Breast epithelium (tissue), 4 donors: ENCODE measurements at regions not wholly inside any gene's neighbourhood (a gene's known extent, or its start where the extent isn't known, plus 50 kb on each side); places are given as distances from the start of the nearest gene placed in this dataset.

Experiments
- DNase-seq, 2 donors: peaks; one replicate each; pipeline ENCODE4 v3.0.0-alpha.2; 2019; ENCODE audit warnings: low spot score in 2 of 2
- H3K27ac ChIP-seq, 2 donors: fragments of 200-600 bp; sonication (generic) in 1 of 2; one replicate each; pipeline ENCODE4 v1.5.1; 2016 to 2019; ENCODE audit warnings: mild to moderate bottlenecking in 1 of 2
- H3K27me3 ChIP-seq, 2 donors: fragments of 200-600 bp; sonication (generic) in 1 of 2; one replicate each; pipeline versions ENCODE4 v1.5.1 to v1.6.0; 2017 to 2019; ENCODE audit warnings: control low read depth in 1 of 2, mild to moderate bottlenecking in 1 of 2
- H3K36me3 ChIP-seq: fragments of 200-600 bp; one replicate; pipeline ENCODE4 v1.5.1; 2019
- H3K4me1 ChIP-seq, 2 donors: fragments of 200-600 bp; sonication (generic); one replicate each; pipeline ENCODE4 v1.5.1; 2016 to 2019; ENCODE audit warnings: control low read depth in 1 of 2
- H3K4me3 ChIP-seq, 3 donors: fragments of 200-600 bp; sonication (generic); 1 replicate in 2 of 3; 2 replicates in 1 of 3; pipeline ENCODE4 v1.5.1; 2016 to 2019; ENCODE audit warnings: mild to moderate bottlenecking in 3 of 3, moderate library complexity in 2 of 3
- H3K9me3 ChIP-seq, 2 donors: fragments of 200-600 bp; sonication (generic) in 1 of 2; one replicate each; pipeline ENCODE4 v1.5.1; 2016 to 2019; ENCODE audit warnings: control low read depth in 1 of 2
- CTCF ChIP-seq, 3 donors: fragments of 450-650 bp; IDR thresholded peaks; one replicate each; pipeline ENCODE4 v1.5.1; 2016 to 2017; ENCODE audit warnings: antibody characterized with exemption in 3 of 3, mild to moderate bottlenecking in 3 of 3, moderate library complexity in 3 of 3
- POLR2A ChIP-seq: fragments of 450-650 bp; IDR thresholded peaks from one replicate; pipeline ENCODE4 v1.6.1; 2016; ENCODE audit warnings: antibody characterized with exemption, mild to moderate bottlenecking, moderate library complexity
- POLR2AphosphoS5 ChIP-seq, 3 donors: sonication (generic); formaldehyde crosslinking; IDR thresholded peaks; one replicate each; pipeline ENCODE4 v1.6.1; 2017; ENCODE audit warnings: antibody characterized with exemption in 3 of 3
- intact Hi-C: fragments of 100-400 bp; cut with DNase I; formaldehyde crosslinking; loops from one replicate; pipeline ENCODE4 v1.15.1; 2023; ENCODE audit warnings: low total_unique reads

- Histone ChIP-seq H3K4me1 (no peaks in the 10 kb centered on the region), H3K36me3 (no peaks in the 10 kb centered on the region), H3K27ac (no peak overlapping the region), H3K9me3 (no peaks in the 10 kb centered on the region), H3K27me3 (no peaks in the 10 kb centered on the region), H3K4me3 (no peak overlapping the region)
- DNase-seq: no peak
- intact Hi-C loops: no loop called here
- no peak for TF ChIP-seq CTCF (IDR thresholded peaks at IDR 0.05)
- TF ChIP-seq POLR2A: no peak
- TF ChIP-seq POLR2AphosphoS5 (IDR thresholded peaks at IDR 0.05): no peak
Measured at GRCh38 chr11:37552284-37552683, 954.2 kb upstream of the RAG2 start.

GRCh38 chr11:37544491-37544890 is 946.5 kb upstream of the RAG2 start:
- peaks cover 0 to 16% of the 10 kb centered on the region in 2 donors for H3K9me3 ChIP-seq
- intact Hi-C loops: no loop called here
- DNase-seq: no peak
- no peaks in the 10 kb centered on the region for H3K4me1 ChIP-seq
- no peak overlapping the region for H3K27ac ChIP-seq
- no peak for TF ChIP-seq CTCF (IDR thresholded peaks at IDR 0.05)
- TF ChIP-seq POLR2A: no peak
- TF ChIP-seq POLR2AphosphoS5 (IDR thresholded peaks at IDR 0.05): no peak
- no peak overlapping the region for H3K4me3 ChIP-seq
- H3K27me3 ChIP-seq: no peaks in the 10 kb centered on the region
- H3K36me3 ChIP-seq: no peaks in the 10 kb centered on the region

GRCh38 chr11:37533830-37534229 is 935.8 kb upstream of the RAG2 start:
- H3K27ac ChIP-seq: no peak overlapping the region
- TF ChIP-seq POLR2A (no peak), CTCF (IDR thresholded peaks at IDR 0.05) (no peak), POLR2AphosphoS5 (IDR thresholded peaks at IDR 0.05) (no peak)
- no peaks in the 10 kb centered on the region for H3K36me3 ChIP-seq
- DNase-seq: no peak
- H3K9me3 ChIP-seq: peaks cover 7% of the 10 kb centered on the region in 2 donors
- H3K27me3 ChIP-seq: no peaks in the 10 kb centered on the region
- intact Hi-C loops: no loop called here
- no peaks in the 10 kb centered on the region for H3K4me1 ChIP-seq
- H3K4me3 ChIP-seq: no peak overlapping the region

GRCh38 chr11:37533087-37533486 is 935.1 kb upstream of the RAG2 start:
- no peak for TF ChIP-seq POLR2AphosphoS5 (IDR thresholded peaks at IDR 0.05)
- no peak for TF ChIP-seq CTCF (IDR thresholded peaks at IDR 0.05)
- no peak for TF ChIP-seq POLR2A
- no peaks in the 10 kb centered on the region for H3K27me3 ChIP-seq

GRCh38 chr11:37532271-37532670 is 934.2 kb upstream of the RAG2 start:
- Histone ChIP-seq H3K27me3 (no peaks in the 10 kb centered on the region), H3K4me1 (no peaks in the 10 kb centered on the region), H3K9me3 (peaks cover 8 to 9% of the 10 kb centered on the region in 2 donors), H3K27ac (no peak overlapping the region), H3K4me3 (no peak overlapping the region), H3K36me3 (no peaks in the 10 kb centered on the region)
- DNase-seq: no peak
- intact Hi-C loops: no loop called here
- TF ChIP-seq POLR2A (no peak), POLR2AphosphoS5 (IDR thresholded peaks at IDR 0.05) (no peak), CTCF (IDR thresholded peaks at IDR 0.05) (no peak)

More at GRCh38 chr11:37533087-37533486, 935.1 kb upstream of the RAG2 start:
- Histone ChIP-seq H3K9me3 (peaks cover 8 to 9% of the 10 kb centered on the region in 2 donors), H3K4me1 (no peaks in the 10 kb centered on the region), H3K27ac (no peak overlapping the region), H3K4me3 (no peak overlapping the region), H3K36me3 (no peaks in the 10 kb centered on the region)
- intact Hi-C loops: no loop called here
- no peak for DNase-seq
